ENCODE measurements at regions not wholly inside any gene's neighbourhood (a gene's known extent, or its start where the extent isn't known, plus 50 kb on each side); places are given as distances from the start of the nearest gene placed in this dataset.

DNA sequence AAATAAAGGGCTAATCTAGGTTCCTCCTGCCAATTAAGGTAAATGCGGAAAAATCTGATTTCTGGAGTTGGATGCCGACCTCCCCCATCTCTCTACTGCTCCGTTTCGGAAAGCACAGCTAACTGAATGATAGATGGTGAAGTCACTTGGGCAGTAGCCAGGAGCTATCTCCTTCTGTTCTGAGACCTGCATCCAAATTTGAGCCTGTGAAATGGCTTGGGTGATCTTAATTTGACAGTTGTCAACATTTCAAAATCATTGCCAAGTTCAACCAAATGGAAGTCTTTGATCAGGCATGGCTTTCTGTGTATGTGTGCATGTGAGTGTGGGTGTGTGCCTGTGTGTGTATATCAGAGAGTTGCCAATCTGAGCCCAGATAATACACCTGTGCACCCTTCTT lies 217.2 kb downstream of the ZNF516 start:
- Histone ChIP-seq H3K4me3 (ENCODE audit: low read length in 3 of 3) (no peak overlapping the region), H3K27ac (ENCODE audit: low read depth in 2 of 2, low read length in 2 of 2) (no peak overlapping the region), H3K36me3 (ENCODE audit: control insufficient read depth in 2 of 3, insufficient read depth in 3 of 3, low read length in 3 of 3) (no peaks in the 10 kb centered on the region), H3K9ac (ENCODE audit: low read length in 3 of 3) (no peak overlapping the region), H3K9me3 (ENCODE audit: control insufficient read depth in 2 of 3, insufficient read depth in 1 of 3, low read length in 3 of 3) (peaks cover 0 to 3% (median 0%) of the 10 kb centered on the region in 3 donors), H3K27me3 (ENCODE audit: control insufficient read depth, insufficient read depth, low read length) (no peaks in the 10 kb centered on the region), H3K4me1 (ENCODE audit: control insufficient read depth in 2 of 3, insufficient read depth in 2 of 3, low read depth in 1 of 3, low read length in 3 of 3) (no peaks in the 10 kb centered on the region)
- no peak for DNase-seq
- TF ChIP-seq, protein P1, sequence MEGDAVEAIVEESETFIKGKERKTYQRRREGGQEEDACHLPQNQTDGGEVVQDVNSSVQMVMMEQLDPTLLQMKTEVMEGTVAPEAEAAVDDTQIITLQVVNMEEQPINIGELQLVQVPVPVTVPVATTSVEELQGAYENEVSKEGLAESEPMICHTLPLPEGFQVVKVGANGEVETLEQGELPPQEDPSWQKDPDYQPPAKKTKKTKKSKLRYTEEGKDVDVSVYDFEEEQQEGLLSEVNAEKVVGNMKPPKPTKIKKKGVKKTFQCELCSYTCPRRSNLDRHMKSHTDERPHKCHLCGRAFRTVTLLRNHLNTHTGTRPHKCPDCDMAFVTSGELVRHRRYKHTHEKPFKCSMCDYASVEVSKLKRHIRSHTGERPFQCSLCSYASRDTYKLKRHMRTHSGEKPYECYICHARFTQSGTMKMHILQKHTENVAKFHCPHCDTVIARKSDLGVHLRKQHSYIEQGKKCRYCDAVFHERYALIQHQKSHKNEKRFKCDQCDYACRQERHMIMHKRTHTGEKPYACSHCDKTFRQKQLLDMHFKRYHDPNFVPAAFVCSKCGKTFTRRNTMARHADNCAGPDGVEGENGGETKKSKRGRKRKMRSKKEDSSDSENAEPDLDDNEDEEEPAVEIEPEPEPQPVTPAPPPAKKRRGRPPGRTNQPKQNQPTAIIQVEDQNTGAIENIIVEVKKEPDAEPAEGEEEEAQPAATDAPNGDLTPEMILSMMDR (IDR thresholded peaks at IDR 0.05; ENCODE audit: borderline replicate concordance, extremely low read depth, insufficient read depth): no peak
- no peak for FAIRE-seq
- intact Hi-C loops (cut with DNase I): no loop called here

DNA sequence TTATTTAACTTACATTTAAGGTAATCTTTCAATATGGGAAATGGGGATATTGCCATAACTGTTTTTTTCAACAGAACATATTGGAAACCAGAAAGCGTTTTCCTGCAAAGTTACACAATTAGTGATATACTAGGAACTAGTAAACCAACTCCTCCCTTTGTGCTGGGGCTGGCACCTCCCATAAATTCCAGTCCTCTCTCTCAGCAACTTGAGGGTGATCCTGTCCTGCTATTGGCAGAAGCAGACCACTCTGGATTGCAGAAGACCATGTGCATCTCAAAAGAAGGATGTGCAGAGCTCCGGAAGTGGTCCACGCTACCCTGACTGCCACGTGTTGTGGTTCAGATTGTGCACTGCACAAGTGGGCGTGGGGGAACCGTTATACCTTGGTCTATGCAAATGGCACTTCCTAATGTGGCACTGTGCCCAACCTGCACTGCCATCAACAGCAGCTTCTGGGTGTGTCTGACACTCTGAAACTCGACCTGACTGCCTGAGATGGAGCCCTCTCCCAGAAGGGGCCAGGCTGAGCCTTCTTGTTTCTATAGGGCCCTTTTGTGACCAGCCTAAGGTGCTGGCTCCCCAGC lies 219.2 kb downstream of the ZNF516 start:
- Histone ChIP-seq H3K27ac (ENCODE audit: low read depth in 2 of 2, low read length in 2 of 2) (no peak overlapping the region), H3K4me3 (ENCODE audit: low read length in 3 of 3) (no peak overlapping the region), H3K4me1 (ENCODE audit: control insufficient read depth in 2 of 3, insufficient read depth in 2 of 3, low read depth in 1 of 3, low read length in 3 of 3) (no peaks in the 10 kb centered on the region), H3K36me3 (ENCODE audit: control insufficient read depth in 2 of 3, insufficient read depth in 3 of 3, low read length in 3 of 3) (no peaks in the 10 kb centered on the region), H3K9me3 (ENCODE audit: control insufficient read depth in 2 of 3, insufficient read depth in 1 of 3, low read length in 3 of 3) (no peaks in the 10 kb centered on the region), H3K27me3 (ENCODE audit: control insufficient read depth, insufficient read depth, low read length) (no peaks in the 10 kb centered on the region), H3K9ac (ENCODE audit: low read length in 3 of 3) (no peak overlapping the region)
- DNase-seq (no peak), FAIRE-seq (no peak)
- intact Hi-C loops (cut with DNase I): no loop called here
- TF ChIP-seq, protein P1 (IDR thresholded peaks at IDR 0.05; ENCODE audit: borderline replicate concordance, extremely low read depth, insufficient read depth): no peak

DNA sequence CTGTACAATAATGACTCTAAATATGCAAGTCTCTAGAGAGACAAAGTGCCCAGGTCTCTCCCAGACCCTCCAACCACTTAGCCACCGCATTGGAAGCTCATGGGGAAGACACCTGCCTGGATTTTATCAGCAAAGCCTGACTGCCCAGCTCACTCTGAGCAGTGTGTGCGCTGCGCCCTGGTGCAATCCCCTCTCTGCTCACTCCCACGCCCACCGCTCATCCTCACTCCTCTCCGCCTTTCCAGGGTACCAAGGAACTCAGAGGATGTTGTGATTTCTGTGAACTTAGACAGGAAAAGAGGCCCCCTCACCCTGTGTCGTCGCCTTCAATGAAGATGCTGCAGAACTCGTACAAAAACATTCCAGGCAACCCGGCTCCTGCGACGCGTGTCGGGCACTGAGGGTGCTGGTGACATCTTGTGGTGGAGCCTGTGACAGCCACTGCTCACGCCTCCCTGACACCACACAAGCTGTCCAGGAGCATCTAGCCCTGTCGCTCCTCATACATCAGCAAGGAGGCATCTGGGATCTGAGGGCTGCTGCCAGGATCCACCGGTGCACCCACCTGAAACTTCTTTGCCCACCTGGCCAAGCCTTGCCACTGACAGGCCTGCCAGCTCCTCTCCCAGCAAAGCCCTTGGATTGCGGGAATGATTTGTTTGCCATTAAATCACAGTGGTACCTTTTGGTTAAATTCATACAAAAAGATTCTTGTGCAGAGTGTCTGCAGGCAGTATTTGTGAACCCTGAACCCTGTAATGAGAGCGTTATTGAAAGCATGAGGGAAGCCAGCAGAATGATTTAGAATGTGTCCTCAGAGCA lies 220.4 kb downstream of the ZNF516 start:
- Histone ChIP-seq H3K36me3 (ENCODE audit: control insufficient read depth in 2 of 3, insufficient read depth in 3 of 3, low read length in 3 of 3) (no peaks in the 10 kb centered on the region), H3K4me1 (ENCODE audit: control insufficient read depth in 2 of 3, insufficient read depth in 2 of 3, low read depth in 1 of 3, low read length in 3 of 3) (no peaks in the 10 kb centered on the region), H3K27me3 (ENCODE audit: control insufficient read depth, insufficient read depth, low read length) (no peaks in the 10 kb centered on the region), H3K4me3 (ENCODE audit: low read length in 3 of 3) (no peak overlapping the region), H3K9me3 (ENCODE audit: control insufficient read depth in 2 of 3, insufficient read depth in 1 of 3, low read length in 3 of 3) (no peaks in the 10 kb centered on the region), H3K9ac (ENCODE audit: low read length in 3 of 3) (no peak overlapping the region), H3K27ac (ENCODE audit: low read depth in 2 of 2, low read length in 2 of 2) (no peak overlapping the region)
- TF ChIP-seq, protein P1 (IDR thresholded peaks at IDR 0.05; ENCODE audit: borderline replicate concordance, extremely low read depth, insufficient read depth): peak; percentile 20
- no peak for FAIRE-seq
- DNase-seq: peak in 4 of 5 donors; percentile 63 to 78 (median 78)
- intact Hi-C loops (cut with DNase I): no loop called here

Measured in kidney (tissue), 13 donors.